ENCODE measurements at regions not wholly inside any gene's neighbourhood (a gene's known extent, or its start where the extent isn't known, plus 50 kb on each side); places are given as distances from the start of the nearest gene placed in this dataset.

- DNase-seq = no peak
These were observed 478.6 kb upstream of the ACVR2A start for GRCh38 chr2:147366279-147366678.

DNA sequence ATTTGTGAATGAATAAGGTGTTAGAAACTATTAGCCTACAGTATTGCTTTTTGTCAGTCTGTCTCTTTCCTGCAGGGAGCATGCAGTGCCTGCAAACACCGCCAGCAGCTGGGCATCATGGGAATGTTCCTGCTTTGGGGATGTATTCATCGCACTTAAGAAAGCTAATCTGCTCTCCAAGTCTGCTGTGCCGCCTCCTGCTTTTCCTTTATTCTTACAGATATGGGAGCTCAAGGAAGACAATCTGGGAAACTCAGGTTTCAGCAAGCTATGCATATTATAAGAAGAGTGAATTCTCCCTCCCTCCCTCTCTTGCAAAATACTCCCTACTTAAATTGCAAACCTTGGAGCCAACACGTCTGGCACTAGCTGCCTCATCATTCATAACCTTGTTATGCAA is 479.2 kb upstream of the ACVR2A start:
- DNase-seq = peak in 29 of 58 donors; percentile 1 to 68 (median 20)

DNA sequence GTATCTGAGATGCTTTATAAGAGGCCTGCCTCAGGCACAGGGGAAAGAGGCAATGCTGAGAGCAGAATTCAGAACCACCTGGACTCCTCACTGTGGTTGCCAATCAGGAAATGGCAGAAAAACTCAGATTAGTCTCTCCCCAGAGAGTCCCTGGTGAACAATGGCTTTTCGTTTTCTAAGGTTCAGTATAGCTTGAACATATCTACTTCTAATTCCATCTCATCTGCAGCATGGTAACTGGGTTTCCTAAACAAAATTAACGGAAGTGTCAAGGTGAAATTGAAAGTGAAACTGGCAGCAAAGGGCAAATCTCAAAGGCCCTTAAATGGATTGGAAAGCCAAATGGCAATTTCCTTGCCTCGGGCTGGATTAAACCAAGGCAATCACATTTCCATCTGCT is 480.2 kb upstream of the ACVR2A start:
- DNase-seq = no peak

- no peak for DNase-seq
These were observed 481.6 kb upstream of the ACVR2A start for GRCh38 chr2:147363181-147363580.

- no peak for DNase-seq
These were observed 486.5 kb upstream of the ACVR2A start for GRCh38 chr2:147358375-147358774.

DNA sequence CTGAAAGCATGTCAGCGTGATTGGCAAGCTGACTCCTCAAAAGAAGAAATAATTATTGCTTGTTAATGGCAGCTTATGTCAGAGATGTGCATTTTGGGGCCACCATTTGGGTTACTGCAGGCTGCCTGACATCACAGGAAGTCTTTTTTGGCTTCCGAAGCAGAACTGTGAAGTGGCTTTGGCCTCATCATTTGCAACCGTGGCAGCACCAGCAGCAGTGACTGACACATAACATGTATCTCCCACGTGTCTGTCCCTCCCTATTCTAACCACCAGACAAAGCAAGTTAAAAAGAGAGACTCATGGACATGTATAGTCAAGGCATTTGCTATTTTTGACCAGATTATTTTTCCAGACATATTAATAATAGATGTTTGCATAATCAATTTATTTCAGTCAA is 488.7 kb upstream of the ACVR2A start:
- DNase-seq = no peak

DNA sequence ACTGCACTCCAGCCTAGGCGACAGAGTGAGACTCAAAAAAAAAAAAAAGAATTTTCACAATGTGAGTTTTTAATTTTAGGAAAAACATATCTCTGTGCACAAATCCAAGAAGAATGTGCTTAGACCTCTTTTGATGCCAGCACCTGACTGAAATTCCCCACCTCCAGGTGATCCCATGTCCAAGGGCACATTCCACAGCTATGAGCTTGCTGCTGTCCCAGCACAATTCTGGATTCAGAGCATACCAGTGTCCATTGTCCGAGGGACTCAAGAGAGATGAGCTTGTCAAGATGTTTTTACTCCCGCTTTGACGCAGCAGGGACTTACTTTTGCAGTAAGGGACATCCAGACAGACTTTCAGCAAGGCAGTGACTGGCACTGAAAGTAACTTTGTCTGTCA is 489.1 kb upstream of the ACVR2A start:
- no peak for DNase-seq

GRCh38 chr2:147353072-147353381 is 491.8 kb upstream of the ACVR2A start:
- DNase-seq = no peak

- no peak for DNase-seq
These were observed 492.4 kb upstream of the ACVR2A start for GRCh38 chr2:147352264-147353071.

DNA sequence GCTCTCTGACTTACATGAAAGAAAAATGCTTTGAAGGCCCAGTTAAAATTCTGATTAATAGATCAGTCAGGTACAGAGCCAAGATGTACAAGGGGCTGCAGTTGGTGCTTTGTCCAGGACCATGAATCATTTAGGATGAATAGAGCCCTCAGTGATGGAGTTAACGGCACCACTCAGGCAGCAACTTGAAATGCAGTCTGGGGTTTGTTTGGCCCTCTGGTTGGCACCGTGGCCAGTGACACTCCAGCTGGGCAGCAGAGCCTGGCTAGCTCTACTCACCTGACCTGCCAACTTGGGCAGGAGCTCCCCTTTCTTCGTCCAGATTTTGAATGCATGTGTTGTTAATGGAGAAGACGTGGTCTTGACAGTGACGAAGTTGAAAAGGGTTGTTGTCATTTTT is 493.0 kb upstream of the ACVR2A start:
- DNase-seq = peak in 6 of 58 donors; percentile 0 to 19 (median 6)

DNA sequence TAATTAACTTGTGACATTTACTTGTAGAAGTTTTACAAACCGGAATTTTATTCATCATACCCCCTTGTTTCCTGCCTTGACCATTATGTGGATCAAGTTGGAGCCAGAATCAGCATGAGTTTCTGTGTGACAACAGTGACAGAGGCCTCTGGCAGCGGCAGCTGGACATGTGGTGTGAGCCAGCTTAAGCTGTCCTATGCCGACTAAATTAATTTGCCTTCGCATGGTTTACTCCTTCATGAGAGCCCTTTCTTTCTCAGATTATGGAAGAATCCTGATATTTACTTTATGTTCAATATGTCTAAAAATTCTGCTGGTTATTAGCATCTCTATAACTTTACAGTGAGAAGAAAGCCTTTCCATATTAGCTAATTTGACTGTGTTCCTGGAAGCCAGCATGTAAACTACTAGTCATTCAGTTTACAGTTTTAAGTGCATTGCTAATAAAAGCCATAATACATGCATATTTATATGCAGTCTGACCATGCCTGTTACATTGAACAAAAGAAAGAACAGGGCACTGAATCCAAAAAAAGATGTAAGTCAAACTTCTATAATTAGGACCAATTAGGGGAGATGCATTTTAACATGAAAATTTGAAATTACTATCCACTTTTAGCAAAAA is 495.8 kb upstream of the ACVR2A start:
- DNase-seq = no peak

- no peak for DNase-seq
These were observed 498.7 kb upstream of the ACVR2A start for GRCh38 chr2:147346142-147346541.

- DNase-seq = no peak
These were observed 499.6 kb upstream of the ACVR2A start for GRCh38 chr2:147345246-147345645.

DNA sequence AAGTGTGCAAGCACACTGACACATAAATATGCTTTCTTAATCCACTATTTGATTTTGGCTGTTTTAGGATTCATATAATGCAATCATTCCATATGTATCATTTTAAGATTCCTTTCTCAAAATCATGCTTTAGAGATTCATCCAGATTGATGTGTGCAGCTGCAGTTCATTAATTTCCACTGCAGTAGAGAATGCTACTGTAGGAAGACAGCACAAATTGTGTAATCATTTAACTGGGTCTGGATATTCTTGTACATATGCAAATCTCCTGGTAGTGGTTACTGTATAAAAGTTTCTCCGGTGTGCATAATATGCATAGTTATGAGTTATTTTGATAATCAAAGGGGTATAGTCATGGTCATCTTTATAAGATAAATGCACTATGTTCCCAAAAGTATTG is 502.5 kb upstream of the ACVR2A start:
- no peak for DNase-seq

DNA sequence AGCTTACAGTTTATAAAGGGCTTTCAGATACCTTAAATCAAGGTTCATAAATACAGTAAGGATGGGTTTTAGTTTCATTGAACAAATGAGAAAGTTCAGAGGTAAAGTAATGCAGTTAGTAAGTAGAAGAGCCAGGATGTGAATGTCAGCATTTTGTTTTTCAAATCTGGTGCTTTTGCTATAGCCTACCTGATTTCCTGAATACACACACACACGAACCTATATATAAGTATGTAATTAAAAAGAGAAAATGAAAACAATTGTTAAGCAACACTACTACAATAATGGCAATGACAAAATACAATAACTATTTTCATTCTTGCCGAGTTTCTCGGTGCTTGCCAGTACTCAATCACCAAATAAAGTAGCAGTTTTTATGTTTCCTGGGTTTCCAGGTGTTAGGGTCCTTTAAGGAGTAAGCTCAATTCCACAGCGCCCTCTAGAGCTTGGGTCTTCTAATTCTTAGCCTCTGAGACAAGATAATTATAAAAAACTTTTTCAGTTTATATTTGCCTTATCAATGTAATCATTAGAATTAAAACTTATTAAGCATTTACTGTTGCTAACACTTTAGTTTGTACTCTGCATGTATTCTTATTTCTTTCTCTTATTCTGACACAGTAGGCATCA is 512.9 kb upstream of the ACVR2A start:
- no peak for DNase-seq

DNA sequence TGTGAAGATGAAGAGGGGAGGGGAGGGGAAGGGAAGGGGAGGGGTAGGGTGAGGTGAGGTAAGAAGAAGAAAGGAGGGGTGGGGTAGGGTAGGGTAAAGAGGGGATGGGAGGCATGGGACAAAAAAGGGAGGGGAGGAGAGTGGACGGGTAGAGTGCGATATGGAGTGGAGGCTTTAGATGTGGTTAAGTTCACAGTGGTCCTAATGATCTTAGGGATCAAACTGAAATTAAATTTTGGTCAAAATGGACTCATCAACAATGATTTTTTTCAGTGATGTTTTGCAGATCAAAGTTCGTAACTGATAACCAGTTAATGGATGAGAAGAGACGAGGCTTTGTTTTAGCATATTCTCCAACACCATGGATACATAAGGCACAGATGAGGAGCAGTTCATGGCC is 513.9 kb upstream of the ACVR2A start:
- DNase-seq = no peak

DNA sequence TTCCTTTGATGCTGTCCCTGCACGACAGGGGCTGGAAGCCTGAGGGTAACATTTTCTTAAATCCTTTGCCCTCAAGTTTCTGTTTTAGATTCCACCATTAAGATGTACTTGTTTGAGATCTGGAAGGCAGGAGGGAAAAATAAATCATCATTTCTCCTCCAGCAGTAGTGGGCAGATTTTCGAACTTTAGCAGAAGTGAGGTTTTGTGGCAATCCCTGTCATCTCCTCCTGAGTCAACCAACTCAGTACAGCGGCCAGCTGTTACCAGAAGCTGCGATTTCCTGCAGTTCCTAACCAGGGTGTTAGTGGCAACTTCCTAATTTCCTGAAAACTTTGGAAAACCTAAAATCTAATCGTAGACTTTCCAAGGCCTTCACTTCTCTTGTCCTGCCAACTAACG is 517.2 kb upstream of the ACVR2A start:
- DNase-seq = no peak

DNA sequence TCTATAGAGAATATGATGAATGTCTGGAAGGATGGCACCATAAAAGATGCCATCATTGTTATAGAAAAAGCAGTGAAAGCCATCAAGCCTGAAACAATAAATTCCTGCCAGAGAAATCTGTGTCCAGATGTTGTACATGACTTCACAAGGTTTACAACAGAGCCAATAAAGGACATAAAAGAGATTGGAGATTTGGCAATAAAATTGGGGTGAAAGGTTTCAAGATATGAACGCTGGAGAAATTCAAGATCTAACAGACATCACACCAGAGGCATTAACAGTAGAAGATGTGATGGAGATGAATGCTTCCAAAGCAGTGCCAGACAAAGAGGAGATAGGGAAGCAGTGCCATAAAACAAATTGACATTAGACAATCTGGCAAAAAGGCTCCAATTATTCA is 518.8 kb upstream of the ACVR2A start:
- no peak for DNase-seq

- DNase-seq = no peak
These were observed 524.7 kb upstream of the ACVR2A start for GRCh38 chr2:147320146-147320545.

DNA sequence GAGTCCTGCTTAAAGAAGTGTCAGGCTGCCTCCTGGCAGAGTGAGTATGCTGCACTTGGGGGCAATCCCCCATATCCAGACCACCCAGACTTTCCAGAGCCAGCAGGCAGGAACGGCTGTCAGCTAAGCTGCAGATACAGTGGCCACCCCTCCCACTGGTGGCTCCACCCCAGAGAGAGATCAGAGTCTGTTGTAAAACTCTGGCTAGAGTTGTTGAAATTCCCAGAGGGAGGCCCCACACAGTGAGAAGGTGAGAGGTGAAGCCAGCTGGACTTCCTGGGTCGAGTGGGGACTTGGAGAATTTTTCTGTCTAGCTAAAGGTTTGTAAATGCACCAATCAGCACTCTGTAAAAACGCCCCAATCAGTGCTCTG is 533.8 kb upstream of the ACVR2A start:
- DNase-seq = no peak

DNA sequence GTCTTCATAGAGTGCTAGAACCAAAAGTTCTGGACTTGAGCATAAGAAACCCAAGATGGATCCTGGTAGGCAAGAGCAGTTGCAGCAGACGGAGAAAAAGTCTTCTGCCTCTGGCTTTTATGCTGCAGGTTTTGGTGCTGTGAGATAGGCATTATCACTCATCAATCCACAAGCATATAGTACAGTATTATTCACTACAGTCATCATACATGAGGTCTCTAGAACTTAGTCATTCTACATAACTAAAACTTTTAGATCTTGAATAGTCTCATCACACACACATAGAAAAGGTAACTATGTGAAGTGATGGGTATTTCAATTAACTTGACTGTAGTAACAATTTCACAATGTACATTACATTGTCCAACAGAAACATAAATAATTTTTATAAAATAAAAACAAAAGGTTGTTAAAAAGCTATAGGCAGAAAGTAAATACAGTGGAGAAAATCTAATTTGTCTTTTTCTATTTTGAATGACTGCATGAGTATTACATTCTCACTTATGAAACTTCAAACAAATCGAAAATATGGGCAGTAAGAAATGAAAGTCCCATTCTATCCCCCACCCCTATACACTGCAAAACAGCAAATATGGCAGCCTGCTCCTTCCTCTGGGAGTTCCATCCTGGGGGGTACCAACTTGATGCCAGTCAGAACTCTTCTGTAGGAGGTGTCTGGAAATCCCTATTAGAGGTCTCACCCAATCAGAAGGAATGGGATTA is 534.3 kb upstream of the ACVR2A start:
- DNase-seq = no peak

- DNase-seq = no peak
These were observed 547.0 kb upstream of the ACVR2A start for GRCh38 chr2:147297820-147298219.

All from anterior cingulate cortex (tissue), 58 donors.